Muscle layer of duodenum (tissue), 2 donors: ENCODE measurements at regions not wholly inside any gene's neighbourhood (a gene's known extent, or its start where the extent isn't known, plus 50 kb on each side); places are given as distances from the start of the nearest gene placed in this dataset.

Experiments
- H3K27ac ChIP-seq: one replicate; pipeline ENCODE4 v1.7.0; 2013; ENCODE audit warnings: mild to moderate bottlenecking, low read length
- H3K27me3 ChIP-seq: one replicate; pipeline ENCODE4 v1.7.0; 2013; ENCODE audit warnings: low read depth, mild to moderate bottlenecking, control low read depth, low read length
- H3K36me3 ChIP-seq, 2 donors: one replicate each; pipeline ENCODE4 v1.7.0; 2013; ENCODE audit warnings: low read length in 2 of 2, control low read depth in 1 of 2, mild to moderate bottlenecking in 1 of 2; ENCODE audit not compliant: insufficient read depth in 2 of 2, control insufficient read depth in 1 of 2
- H3K4me1 ChIP-seq, 2 donors: one replicate each; pipeline ENCODE4 v1.7.0; 2013; ENCODE audit warnings: low read length in 2 of 2, mild to moderate bottlenecking in 2 of 2, control low read depth in 1 of 2, moderate library complexity in 1 of 2; ENCODE audit not compliant: insufficient read depth in 2 of 2, control insufficient read depth in 1 of 2
- H3K4me3 ChIP-seq, 2 donors: one replicate each; pipeline ENCODE4 v1.7.0; 2013; ENCODE audit warnings: low read length in 2 of 2, low read depth in 1 of 2, mild to moderate bottlenecking in 1 of 2
- H3K9me3 ChIP-seq, 2 donors: one replicate each; pipeline ENCODE4 v1.7.0; 2013; ENCODE audit warnings: low read length in 2 of 2, control low read depth in 1 of 2, mild to moderate bottlenecking in 1 of 2; ENCODE audit not compliant: control insufficient read depth in 1 of 2
- donor health status: healthy.

DNA sequence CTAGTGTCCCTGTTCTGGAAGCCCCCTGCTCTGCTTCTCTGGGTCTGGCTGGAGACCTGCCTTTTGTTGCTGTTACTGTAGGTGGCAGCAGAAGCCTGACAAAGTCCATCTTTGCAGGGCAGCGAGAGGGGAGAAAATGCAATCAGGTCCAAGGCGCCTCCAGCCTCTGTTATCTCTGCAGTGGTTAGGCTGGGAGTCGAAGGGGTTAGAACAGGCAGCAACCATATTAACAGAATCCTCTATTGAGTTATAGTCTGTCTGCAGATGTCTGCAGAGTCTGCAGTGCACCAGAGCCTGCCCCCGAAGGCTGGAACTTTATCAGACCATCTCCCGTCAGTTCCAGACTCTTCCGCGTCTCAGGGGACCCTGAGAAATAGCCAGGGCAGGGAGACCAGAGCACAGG is 404.9 kb upstream of the EEF2KMT start:
- no peaks in the 10 kb centered on the region for H3K4me1 ChIP-seq
- no peak overlapping the region for H3K27ac ChIP-seq
- no peaks in the 10 kb centered on the region for H3K36me3 ChIP-seq
- no peaks in the 10 kb centered on the region for H3K27me3 ChIP-seq
- no peaks in the 10 kb centered on the region for H3K9me3 ChIP-seq
- no peak overlapping the region for H3K4me3 ChIP-seq

DNA sequence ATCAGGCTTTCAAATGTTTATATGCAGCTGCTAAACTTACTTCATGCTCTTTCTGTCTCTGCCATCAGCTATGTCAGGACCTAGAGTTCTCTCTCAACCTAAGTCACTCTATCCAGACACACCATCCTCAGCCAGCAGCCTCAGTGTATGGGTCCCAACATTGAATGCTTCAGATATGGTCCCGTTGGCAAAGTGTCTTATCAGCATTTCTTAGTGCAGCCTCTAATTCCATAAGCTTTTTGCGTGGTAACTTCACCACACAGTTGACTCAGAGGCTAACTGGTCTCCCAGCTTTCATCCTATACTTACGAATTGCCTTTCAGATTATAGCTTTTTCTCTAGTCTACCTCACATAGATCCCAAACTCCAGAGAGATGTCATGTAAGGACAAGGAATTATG is 402.9 kb upstream of the EEF2KMT start:
- H3K27ac ChIP-seq, result no peak overlapping the region
- H3K27me3 ChIP-seq, result no peaks in the 10 kb centered on the region
- no peaks in the 10 kb centered on the region for H3K9me3 ChIP-seq
- H3K36me3 ChIP-seq, result no peaks in the 10 kb centered on the region
- H3K4me3 ChIP-seq, result no peak overlapping the region
- no peaks in the 10 kb centered on the region for H3K4me1 ChIP-seq

- no peaks in the 10 kb centered on the region for H3K9me3 ChIP-seq
- no peak overlapping the region for H3K4me3 ChIP-seq
- H3K4me1 ChIP-seq, result no peaks in the 10 kb centered on the region
- no peaks in the 10 kb centered on the region for H3K36me3 ChIP-seq
- H3K27me3 ChIP-seq, result no peaks in the 10 kb centered on the region
- no peak overlapping the region for H3K27ac ChIP-seq
Observed at GRCh38 chr16:5498562-5498961, 401.0 kb upstream of the EEF2KMT start.

- H3K27ac ChIP-seq, result no peak overlapping the region
- no peaks in the 10 kb centered on the region for H3K27me3 ChIP-seq
- H3K4me1 ChIP-seq, result no peaks in the 10 kb centered on the region
- H3K4me3 ChIP-seq, result no peak overlapping the region
- H3K36me3 ChIP-seq, result no peaks in the 10 kb centered on the region
- no peaks in the 10 kb centered on the region for H3K9me3 ChIP-seq
Observed at GRCh38 chr16:5496013-5496412, 398.4 kb upstream of the EEF2KMT start.

- Histone ChIP-seq H3K27me3 (no peaks in the 10 kb centered on the region), H3K9me3 (no peaks in the 10 kb centered on the region), H3K4me1 (no peaks in the 10 kb centered on the region), H3K36me3 (no peaks in the 10 kb centered on the region), H3K27ac (no peak overlapping the region), H3K4me3 (no peak overlapping the region)
Observed at GRCh38 chr16:5490499-5490898, 392.9 kb upstream of the EEF2KMT start.

DNA sequence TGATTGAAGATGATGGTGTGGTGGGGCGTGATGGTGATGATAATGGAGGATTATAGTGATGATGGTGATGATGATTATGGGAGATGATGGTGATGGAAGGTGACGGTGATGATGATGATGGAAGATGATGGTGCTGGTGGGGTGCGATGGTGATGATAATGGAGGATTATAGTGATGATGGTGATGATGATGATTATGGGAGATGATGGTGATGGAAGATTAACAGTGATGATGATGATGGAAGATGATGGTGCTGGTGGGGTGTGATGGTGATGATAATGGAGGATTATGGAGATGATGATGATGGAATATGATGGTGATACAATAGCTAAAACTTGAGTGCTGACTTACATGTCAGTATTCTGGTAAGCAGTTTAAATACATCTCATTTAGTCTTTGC is 391.0 kb upstream of the EEF2KMT start:
- no peaks in the 10 kb centered on the region for H3K9me3 ChIP-seq
- no peak overlapping the region for H3K4me3 ChIP-seq
- no peak overlapping the region for H3K27ac ChIP-seq
- no peaks in the 10 kb centered on the region for H3K4me1 ChIP-seq
- no peaks in the 10 kb centered on the region for H3K36me3 ChIP-seq
- no peaks in the 10 kb centered on the region for H3K27me3 ChIP-seq

- H3K4me1 ChIP-seq, result no peaks in the 10 kb centered on the region
- no peaks in the 10 kb centered on the region for H3K36me3 ChIP-seq
- H3K9me3 ChIP-seq, result peaks cover 0 to 3% of the 10 kb centered on the region in 2 donors
- no peaks in the 10 kb centered on the region for H3K27me3 ChIP-seq
- no peak overlapping the region for H3K27ac ChIP-seq
- no peak overlapping the region for H3K4me3 ChIP-seq
Observed at GRCh38 chr16:5487728-5488127, 390.1 kb upstream of the EEF2KMT start.

DNA sequence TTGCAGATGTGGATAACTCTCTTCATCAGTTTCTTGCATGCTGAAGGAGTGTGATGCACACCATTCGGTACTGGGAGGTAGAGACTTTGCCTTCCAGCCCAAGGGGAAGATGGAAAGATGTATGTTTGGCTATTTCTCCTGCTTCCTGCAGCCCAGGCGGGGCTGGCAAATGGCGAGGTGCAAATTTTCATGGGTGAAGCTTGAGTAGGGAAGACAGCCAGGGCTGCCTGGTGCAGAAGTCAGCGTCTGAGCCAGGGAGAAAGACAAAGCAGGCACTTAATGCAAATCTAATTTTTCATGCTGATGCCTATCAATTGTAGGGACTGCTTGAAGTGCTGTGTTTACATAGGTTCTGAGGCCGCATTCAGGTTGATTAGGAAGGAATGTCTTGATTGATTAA is 384.7 kb upstream of the EEF2KMT start:
- Histone ChIP-seq H3K27me3 (no peaks in the 10 kb centered on the region), H3K36me3 (no peaks in the 10 kb centered on the region), H3K4me3 (no peak overlapping the region), H3K9me3 (peaks cover 0 to 3% of the 10 kb centered on the region in 2 donors), H3K4me1 (no peaks in the 10 kb centered on the region), H3K27ac (no peak overlapping the region)

DNA sequence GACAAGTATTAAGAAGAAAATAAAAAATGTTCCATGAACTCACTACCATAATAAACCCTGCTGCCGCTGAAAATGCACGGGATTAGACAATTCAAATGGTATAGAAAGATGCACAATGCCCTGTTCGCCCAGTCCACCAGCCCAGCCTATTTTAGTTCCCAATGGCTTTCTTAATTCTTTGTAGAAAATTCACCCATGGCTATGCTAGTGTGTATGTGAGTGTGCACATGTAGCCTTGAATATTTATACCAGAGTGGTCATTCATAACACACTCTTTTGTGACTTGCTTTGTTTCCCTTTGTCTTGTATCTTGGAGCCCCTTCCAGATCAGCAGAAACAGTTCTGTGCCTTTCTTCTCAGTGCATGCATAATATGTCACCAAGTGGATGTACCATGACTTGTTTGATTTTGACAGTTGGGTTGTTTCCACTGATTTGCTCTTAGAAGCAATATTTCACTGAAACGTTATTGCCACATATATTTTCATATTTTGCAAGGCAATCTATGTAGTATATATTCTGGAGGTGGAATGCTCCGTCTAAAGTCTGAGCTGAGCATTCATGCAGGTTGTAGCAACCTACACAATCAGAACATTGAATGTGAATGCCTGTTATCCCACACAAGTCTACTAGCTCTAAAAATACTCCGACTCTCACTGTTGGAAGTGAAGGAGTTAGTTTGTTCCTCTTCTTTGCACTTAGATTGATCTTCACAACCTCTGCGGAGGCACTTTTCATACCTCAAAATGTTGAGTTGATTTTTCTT is 383.0 kb upstream of the EEF2KMT start:
- Histone ChIP-seq H3K4me3 (no peak overlapping the region), H3K27me3 (no peaks in the 10 kb centered on the region), H3K9me3 (peaks cover 0 to 3% of the 10 kb centered on the region in 2 donors), H3K36me3 (no peaks in the 10 kb centered on the region), H3K4me1 (no peaks in the 10 kb centered on the region), H3K27ac (no peak overlapping the region)

DNA sequence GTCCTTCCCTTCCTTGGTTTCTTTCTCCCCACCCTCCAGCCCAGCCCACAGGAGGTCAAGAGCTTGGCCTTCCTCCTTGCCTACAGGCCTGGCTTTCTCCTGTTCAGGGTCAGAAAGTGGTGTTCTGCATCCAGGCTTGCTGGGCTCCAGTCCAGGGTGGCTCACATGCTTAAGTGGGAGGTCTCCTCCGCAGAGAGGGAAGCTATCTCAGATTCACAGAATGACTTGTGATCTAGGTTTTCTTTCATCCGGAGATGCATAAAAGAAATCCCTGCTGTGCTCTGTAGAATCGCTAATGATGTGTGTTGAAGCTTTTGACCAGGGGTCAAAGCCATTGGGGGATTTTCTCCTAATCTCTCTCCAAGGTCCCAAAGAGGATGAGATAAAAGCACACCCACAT is 382.3 kb upstream of the EEF2KMT start:
- Histone ChIP-seq H3K27me3 (no peaks in the 10 kb centered on the region), H3K4me1 (no peaks in the 10 kb centered on the region), H3K9me3 (peaks cover 0 to 3% of the 10 kb centered on the region in 2 donors), H3K36me3 (no peaks in the 10 kb centered on the region), H3K4me3 (no peak overlapping the region), H3K27ac (no peak overlapping the region)

- H3K27me3 ChIP-seq, result no peaks in the 10 kb centered on the region
- H3K4me1 ChIP-seq, result no peaks in the 10 kb centered on the region
- H3K36me3 ChIP-seq, result no peaks in the 10 kb centered on the region
- H3K4me3 ChIP-seq, result no peak overlapping the region
- H3K27ac ChIP-seq, result no peak overlapping the region
- H3K9me3 ChIP-seq, result no peaks in the 10 kb centered on the region
Observed at GRCh38 chr16:5478036-5478435, 380.4 kb upstream of the EEF2KMT start.

- Histone ChIP-seq H3K4me3 (no peak overlapping the region), H3K36me3 (no peaks in the 10 kb centered on the region), H3K9me3 (no peaks in the 10 kb centered on the region), H3K27ac (no peak overlapping the region), H3K4me1 (no peaks in the 10 kb centered on the region), H3K27me3 (no peaks in the 10 kb centered on the region)
Observed at GRCh38 chr16:5477251-5477650, 379.7 kb upstream of the EEF2KMT start.
